Inflammatory macrophage treated with lipopolysaccharide for 1 hour (primary cell): ENCODE measurements at regions not wholly inside any gene's neighbourhood (a gene's known extent, or its start where the extent isn't known, plus 50 kb on each side); places are given as distances from the start of the nearest gene placed in this dataset.
A peak's percentile ranks its signal among the peaks of the same experiment; 100 is the strongest.
"Not testable (repeated sequence)": the region's sequence is repeated elsewhere in the genome, so short reads cannot be mapped to it uniquely, and the experiment has no call there.

Source experiments
- DNase-seq, 2 donors: peaks; one replicate each; pipeline ENCODE4 v3.0.0-alpha.2; 2020 to 2022

DNA sequence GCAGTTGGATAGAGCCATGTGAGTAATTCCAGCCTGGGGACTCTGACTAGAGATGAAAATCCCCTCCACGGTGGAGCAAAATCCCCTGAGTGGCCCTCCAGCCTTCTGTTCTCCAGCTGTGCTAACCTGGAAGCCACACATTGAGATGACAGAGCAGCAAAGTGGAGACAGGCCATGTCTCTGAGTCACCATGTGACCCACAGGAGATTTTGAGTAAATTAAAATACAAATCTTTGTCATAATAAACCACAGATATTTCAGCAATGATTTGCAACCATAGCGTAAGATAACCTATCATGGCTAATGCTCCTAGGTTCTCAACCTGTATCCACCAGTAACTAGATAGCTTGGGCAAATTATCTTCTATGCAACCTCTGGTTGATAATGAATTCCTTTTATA, 328.3 kb upstream of the DPP6 start:
- not testable (repeated sequence) for DNase-seq

DNA sequence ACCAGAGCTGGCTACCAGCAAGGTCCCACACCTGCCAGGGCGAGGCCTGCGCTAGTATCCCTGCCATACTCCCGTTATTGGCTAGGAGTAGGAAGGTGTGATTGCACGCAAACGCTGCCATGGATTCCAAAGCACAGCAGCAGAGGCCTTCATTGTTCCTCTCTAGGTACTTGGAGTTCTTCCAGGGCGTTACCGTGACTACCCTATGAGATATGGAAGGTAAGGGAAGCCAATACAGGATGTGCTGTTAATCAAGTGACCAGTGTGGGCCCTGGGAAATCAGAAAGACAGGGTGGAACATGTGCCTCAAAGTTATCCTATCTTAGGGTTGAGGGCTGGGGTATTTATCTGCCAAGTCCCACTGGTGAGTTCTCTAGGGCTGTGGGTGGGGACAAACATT, 320.7 kb upstream of the DPP6 start:
- DNase-seq = not testable (repeated sequence)

DNA sequence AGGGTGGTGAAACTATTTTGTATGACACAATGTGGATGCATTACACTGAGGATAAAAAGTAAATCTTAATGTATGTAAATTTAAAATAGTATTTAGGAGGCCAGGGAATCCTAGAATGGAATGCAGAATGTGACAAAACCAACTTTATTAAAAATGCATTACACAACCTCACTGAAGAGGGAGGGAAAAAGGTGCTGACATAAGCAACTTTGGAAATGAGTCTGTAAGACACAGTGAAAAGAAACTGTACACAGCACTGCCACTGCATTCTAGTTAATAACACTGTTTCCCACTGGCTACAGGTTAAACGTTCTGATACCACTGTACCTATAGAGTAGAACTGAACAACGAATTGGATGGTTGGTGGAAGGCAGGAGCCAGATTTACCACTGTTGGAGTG, 308.8 kb upstream of the DPP6 start:
- not testable (repeated sequence) for DNase-seq

DNA sequence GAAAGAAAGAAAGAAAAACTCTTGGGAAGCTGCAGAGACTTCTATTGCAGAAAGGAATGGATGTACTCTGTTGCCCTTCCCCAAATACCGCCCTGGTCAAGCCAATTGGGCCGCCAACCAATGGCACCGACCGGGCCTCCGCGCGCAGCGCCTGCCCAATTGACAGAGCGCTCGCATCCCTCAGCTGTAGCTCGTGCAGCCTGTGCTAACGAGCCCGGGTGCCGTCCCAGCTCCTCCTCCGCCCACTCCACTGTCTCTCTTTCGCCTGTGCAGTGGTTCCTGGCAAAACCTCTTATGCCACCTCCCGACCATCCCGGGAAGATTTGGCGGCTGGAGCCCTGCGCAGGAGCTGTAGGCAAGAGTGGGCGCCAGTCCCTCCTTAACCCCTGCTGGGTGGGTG, 304.2 kb upstream of the DPP6 start:
- not testable (repeated sequence) for DNase-seq

DNA sequence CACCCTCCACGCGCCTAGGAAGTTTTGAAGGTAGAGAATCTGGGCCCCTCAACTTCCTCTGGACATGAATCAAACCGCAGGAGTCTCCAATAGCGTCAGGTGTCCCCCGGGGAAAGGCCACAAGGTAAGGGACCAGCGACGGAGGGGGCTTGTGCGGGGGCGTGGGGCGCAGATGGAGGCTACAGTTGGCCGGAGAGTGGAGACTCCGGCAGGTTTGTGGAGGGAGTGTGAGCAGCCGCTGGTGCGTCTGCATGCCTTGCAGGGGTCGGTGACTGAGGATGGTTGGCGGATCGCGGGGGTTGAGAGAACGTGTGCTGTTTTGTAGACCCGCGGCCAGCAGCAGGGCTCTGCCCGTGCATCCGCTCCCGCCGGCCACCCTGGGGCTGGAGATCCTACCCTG, 303.3 kb upstream of the DPP6 start:
- DNase-seq = not testable (repeated sequence)

DNA sequence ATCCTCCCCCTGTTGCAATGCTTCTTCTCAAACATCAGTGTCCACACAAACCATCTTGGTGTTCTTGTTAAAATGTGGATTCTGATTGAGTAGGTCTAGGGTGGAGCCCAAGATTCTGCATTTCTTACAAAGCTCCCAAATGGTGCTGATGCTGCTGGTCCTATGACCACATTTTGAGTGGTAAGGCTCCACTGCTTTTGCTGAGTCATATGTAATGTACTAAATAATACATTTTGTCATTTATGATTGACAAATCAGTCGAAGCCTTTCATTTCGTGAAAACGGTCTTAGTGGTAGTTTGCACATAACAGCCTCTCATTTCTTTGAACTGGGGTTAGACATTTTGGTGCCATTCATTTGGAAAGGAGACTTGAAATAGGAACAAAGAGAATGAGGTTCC, 286.3 kb upstream of the DPP6 start:
- not testable (repeated sequence) for DNase-seq

DNA sequence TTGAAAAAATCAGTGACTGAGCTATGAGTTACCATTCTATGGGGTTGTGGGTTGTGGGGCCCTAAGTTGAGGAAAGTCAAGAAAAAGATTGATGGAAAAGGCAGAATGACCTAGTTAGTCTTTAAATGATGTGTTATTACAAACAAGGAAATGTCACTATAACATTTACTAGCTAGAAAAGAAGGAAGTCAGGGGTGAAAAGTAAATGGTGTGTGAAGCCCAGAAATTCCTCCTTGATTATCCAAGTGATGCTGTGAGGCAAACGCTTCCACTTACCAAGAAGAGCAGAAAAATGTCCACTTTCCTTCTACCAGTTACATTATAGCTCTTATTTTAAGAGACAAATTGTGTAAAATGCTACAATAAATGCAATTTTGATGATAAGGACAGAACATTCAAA, 285.3 kb upstream of the DPP6 start:
- DNase-seq = not testable (repeated sequence)

DNA sequence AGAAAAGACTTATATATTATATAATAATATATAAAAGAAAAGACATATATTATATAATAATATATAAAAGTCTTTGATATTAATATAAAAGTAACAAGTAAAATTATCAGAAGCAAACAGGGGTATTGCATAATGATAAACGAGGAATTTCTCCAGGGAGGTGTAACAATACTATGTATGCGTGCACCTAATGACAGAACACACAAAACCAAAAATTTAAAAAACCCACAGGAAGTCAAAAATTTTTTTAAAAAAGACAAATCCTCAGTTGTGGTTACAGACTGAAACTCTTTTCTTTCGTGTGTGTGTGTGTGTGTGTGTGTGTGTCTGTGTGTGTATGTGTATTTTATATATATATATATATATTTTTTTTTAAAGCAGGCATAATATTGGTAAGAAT, 279.2 kb upstream of the DPP6 start:
- no peak for DNase-seq

DNA sequence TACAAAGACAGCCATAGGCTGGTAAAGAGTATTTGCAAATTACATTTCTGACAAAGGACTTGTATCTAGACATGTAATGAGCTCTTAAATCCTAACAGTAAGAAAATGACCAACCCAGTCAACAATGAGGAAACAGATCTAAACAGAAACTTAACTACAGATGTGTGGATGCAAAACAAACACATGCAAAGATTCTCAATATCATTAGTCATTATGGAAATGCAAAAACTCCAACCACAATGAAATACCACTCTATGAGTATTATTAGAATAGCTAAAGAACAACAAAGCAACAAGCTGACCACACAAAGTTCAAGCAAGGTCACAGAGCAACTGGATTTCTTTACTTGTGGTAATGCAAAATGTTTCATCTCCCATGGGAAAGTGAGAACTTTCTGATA, 275.3 kb upstream of the DPP6 start:
- DNase-seq = not testable (repeated sequence)

DNA sequence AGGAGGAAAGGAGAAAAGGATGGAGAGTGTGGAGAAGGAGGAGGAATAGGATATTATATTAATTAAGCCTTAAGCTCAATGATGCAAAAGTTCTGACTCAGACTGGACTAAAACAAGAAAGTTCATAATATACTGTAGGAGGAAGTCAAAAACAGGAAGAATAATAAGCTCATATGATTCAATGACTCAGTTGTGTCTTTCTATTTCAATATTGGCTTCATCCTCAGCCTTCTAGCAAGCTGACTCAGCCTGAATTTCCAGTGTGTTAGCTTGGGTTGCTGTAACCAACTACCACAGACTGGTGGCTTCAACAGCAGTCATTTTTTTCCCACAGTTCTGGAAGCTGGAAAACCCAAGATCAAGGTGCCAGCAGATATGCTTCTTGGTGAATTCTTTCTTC, 254.8 kb upstream of the DPP6 start:
- DNase-seq = peak in 1 of 2 donors; percentile 21

DNA sequence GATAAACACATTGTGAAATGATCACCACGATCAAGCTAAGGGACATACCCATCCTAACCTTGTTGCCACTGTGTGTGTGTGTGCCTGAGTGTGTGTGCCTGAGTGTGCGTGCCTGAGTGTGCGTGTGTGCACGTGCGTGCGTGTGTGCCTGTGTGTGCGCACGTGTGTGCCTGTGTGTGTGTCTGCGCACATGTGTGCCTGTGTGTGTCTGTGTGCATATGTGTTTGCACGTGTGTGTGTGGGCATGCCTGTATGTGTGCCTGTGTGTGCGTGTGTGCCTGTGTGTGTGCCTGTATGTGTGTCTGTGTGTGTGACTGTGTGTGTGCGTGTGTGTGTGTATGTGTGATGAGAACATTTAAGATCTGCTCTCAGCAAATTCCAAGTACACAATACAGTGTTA, 244.1 kb upstream of the DPP6 start:
- no peak for DNase-seq

DNA sequence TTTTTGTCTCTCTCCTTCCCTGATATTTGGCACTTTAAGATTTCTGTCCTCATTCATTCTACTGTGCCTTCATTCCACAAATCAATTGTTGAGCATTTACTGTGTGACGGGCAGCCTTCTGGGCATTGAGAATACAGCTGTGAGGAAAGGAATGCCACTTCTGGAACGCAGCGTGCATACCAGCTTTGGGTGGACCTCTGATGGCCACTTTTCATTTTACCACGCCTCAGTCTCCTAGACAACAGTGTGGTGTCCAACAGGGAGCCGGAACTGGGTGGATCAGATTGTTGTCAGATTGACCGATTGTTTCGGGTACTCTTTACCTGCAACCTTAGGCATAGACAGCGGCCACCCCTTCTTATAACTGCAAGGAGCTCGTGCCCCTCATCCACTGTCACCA, 222.7 kb upstream of the DPP6 start:
- DNase-seq = no peak

DNA sequence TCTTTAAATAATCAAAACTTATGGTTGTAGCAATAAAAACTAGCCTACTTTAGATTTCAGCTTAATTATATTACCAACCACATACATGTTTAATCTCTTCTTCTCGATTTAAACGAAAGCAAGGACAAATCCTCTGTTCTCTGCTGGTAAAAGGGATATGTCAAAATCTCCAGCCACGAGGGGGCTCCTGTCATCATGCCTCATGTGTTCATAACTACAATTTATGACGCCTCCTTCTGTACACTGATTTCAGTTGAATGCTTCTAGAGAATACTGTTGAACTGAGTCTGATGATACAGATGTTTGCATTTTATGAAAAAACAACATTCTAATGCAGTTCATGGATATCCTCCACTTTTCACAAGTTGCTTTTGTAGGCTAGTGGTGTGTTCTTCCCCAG, 220.0 kb upstream of the DPP6 start:
- no peak for DNase-seq

DNA sequence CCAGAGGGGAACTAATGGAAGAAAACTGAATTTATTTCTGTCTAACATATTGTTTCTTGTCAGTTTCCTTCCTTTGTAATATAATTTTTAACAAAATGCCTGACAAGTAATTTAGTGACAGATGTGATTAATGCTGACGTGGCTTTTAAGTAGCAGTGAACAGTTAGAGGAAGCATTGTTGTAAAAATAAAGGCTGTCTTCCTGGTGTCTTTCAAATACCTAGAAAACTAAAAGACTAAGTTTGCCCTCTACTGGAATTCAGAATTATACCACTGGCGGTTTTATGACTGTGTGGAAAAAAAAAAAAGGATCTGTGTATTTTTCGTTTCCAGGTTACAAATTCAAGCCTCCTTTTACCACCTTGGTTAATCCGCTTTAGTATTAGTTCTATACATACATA, 217.1 kb upstream of the DPP6 start:
- DNase-seq = no peak

DNA sequence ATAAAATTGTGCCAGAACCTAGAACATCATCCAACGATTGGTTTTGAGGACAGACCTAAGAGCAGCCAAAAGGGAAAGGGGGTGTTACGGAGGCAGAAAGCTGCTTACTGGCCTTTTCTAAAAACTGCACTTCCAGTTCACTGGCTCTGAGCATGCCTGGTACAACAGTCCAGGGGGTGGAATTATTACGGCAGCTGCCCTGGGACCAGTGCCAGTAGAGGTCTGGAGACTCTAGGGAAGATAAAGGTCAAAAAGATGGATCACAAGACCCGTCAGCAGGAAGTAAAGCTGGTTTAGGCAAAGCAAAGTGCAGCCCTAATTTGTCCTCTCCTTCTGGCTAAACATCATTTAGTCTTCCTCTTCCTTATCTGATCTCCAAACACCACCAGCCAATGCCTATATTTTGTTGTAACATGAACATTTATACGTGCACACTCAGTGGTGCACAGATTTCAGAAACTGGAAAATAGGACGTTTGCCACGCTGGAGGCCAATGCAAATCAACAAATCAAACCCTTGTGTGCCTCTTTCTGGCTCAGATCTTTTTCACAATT, 216.4 kb upstream of the DPP6 start:
- DNase-seq = no peak

DNA sequence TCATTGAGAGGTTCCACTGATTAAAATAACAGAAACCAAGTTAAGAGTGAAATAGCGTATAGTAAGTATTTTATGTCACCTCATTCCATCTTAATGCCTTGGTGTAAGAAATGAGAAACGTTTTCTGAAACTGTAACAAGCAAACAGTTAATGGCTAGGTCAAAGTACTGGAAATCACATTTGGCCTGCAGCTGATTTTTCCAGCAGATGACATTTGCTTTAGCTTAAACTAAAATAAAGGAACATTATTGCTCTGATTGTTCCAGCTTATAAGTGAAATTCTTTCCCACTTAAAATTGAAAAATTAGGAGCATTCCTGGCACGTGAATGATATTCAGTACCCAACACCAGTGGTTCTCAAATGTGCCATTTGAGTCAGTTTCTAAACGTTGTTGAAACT, 213.6 kb upstream of the DPP6 start:
- DNase-seq = no peak

DNA sequence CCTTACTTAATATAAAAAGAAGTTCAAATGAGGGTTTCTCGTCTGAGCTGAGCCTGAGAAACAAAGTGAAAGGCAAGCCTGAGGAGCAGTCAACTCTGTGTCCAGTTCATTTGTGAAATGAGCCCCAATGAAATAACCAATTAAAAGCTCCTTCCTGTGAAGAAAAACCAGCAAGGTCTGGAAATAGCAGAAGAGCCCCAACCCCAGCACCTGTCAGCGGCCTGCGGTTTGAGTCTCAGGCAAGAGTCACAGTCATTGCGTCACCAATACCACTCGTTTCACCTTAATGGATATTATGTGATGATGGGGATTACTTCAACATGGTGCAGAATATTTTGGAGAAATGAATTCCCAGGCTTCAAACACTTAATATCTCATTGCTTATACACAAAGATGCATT, 211.3 kb upstream of the DPP6 start:
- no peak for DNase-seq

DNA sequence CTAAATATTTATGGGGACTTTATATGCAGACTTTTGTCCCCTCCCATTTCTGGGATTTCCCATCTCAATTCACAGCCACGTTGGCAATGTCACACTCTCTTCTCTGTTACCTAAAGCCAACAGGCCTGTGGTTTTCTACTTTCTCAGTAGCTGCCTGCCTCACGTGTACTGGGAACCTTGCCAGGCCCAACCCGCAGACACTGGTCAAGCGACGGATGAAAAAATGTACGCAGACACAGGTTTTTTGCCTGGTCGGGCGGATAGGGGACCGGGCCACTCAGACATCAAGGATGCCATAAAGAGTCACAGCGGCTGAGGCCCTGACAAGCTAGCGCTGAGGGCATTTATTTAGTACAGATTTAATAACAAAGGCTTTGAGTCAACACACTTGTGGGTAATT, 204.4 kb upstream of the DPP6 start:
- no peak for DNase-seq

DNA sequence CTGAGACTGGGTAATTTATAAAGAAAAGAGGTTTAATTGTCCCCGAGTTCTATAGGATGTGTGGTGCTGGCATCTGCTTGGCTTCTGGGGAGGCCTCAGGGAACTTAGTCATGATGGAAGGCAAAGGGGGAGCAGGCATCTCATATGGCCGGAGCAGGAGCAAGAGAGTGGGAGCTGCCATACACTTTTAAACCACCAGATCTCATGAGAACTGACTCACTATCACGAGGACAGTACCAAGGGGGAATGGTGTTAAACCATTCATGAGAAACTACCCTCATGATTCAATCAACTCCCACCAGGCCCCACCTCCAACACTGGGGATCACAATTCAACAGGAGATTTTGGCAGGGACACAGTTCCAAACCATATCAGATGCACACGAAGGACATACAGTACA, 199.9 kb upstream of the DPP6 start:
- DNase-seq = no peak

DNA sequence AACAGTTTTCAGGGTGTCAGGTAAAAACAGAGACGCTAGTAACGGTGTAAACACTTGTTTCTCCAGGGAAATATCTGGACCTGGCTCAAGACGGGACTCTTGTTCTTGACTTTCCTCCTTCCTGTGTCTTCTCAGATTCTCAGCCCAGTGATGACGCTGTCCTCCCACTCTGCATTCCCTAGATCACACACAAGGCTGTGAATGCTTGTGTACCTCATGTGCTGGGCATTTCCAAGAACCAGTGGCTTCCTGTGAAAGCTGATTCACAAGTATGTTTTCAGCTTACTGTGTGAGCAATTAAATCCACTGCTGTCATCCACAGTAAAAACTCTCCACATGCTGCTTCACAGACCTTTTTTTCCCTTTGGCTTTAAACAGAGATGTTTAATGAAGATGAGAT, 193.8 kb upstream of the DPP6 start:
- DNase-seq = no peak

DNA sequence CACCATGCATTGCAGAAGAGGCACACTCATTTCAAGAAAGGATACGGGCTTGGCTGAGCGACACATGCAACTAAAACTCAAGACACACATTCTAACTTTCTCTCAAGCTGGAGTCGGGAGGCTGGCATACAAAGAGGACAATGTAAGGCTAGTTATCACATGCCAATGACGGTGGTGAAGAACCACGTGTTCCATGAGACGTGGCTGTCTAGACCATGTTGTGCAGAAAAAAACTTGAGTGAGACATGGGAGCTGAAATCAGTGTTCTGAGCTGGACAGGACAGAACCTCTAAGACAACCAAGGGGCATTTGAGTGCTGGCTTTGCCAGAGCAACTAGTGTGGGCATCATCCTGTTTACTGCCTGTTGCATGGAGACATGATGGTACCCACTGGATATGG, 193.0 kb upstream of the DPP6 start:
- DNase-seq = no peak

DNA sequence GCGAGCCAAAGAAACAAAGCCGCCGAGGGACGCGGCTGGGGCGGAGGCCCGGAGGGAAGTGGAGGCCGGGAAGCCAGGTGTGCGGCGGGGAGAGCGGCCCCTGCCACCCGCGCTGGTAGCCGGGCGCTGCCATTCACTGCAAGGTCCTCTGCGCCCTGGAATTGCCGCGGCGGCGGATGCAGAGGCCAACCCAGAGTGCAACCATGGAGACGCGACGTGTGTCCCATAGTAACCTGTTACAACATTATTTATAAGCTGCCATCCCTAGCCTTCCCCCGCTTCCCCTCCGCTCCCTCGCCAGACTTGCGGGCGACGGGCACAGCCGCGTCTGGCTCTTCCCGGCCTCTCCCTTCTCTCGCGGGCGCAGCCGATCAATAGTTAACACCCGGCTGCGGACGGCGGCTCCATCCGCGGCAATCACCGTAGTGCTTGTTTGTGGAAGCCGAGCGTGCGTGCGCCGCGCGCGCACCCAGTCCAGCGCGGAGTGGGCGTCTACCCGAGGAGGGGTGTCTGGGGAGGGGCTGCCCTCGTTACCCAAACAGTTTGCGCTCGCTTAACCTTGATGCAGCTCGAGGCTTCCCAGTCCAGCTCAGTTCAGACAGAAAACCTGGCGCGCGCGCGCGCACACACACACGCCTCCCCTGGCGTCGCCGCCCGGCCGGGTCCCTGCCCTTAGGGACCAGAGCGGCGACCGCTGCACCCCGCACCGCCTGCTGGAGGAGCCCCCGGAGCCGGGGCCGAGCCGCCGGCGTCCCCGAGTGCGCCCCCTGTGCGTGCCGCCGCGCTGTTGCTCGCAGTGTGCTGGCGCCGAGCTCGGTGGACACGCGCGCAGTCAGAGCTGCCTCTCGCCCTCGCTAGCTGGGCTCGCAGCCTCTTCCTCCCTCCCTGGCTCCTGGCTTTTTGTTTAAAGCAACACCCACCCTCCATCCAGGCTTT, 165.4 kb upstream of the DPP6 start:
- DNase-seq = no peak

DNA sequence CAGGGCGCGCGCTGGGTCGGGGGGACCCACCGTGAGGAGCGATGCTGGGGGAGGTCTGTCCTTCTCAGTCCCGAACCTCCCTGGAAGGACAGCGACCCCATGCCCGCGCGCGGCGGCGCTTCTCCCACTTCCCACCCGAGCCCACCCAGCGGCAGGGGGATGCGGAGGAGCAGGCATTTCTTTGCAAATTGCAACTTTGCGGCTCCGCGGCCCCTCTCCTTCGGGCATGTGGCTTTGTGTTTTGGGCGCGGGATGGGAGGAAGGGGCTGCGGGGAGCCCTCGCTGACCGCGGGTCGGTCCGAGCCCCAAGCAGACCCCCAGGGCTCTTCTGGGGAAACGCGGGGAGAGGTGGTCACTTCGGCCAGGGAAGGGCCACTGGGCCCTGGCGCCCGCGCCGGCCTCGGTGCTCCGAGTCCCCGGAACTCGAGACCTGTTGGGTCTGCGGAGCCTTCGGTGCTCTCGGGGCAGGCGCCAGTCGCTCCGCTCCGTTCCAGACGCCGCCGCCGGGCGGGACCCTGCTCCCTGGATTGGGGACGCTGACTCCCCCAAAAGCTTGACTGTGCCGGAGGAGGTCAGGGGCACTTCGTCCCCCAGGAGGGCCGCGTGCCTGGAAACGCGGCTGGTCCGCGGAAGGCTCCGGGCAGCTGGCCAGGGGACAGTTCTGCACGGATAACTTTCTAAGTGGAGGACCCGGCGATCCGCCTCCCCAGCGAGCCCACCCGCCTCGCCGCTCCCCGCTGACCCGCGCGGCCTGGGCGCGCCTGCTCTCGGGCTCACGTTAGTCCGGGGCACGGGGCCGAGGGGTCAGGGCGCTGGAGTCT, 164.2 kb upstream of the DPP6 start:
- no peak for DNase-seq

DNA sequence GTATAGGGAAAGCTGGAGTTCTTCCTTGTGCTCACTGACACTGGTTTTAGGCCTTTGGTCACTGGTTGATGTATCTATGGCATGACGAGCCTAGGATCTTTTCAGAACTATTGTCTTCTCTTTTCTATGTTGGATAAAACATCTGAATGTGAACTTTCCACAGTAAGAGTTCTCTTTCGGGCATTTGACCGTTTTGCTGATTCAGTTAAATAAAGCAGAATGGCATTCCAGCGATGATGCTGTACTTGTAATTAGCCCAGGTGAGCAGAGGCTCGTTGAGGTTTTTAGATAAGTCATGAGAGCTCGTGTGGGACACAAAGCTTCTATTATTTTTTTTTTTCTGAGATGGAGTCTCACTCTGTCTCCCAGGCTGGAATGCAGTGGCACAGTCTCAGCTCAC, 160.2 kb upstream of the DPP6 start:
- DNase-seq = no peak
